ENCODE measurements at regions not wholly inside any gene's neighbourhood (a gene's known extent, or its start where the extent isn't known, plus 50 kb on each side); places are given as distances from the start of the nearest gene placed in this dataset.

GRCh38 chr2:183214680-183215079, 90.4 kb downstream of the NUP35 start:
- Histone ChIP-seq H3K36me3 (ENCODE audit: control insufficient read depth, insufficient read depth, low read length) (no peaks in the 10 kb centered on the region), H3K4me3 (replicated peaks; ENCODE audit: low read depth, low read length) (no peak overlapping the region), H3K27me3 (replicated peaks; ENCODE audit: control insufficient read depth, insufficient read depth, low read length) (no peaks in the 10 kb centered on the region)
- no peak for TF ChIP-seq CTCF (IDR thresholded peaks at IDR 0.05; ENCODE audit: insufficient read depth, low read length, poor library complexity, severe bottlenecking)
- no peak for DNase-seq (ENCODE audit: extremely low read depth, insufficient read length)

GRCh38 chr2:183215917-183216316, 91.7 kb downstream of the NUP35 start:
- no peaks in the 10 kb centered on the region for H3K36me3 ChIP-seq (ENCODE audit: control insufficient read depth, insufficient read depth, low read length)
- DNase-seq (ENCODE audit: extremely low read depth, insufficient read length) = no peak
- no peaks in the 10 kb centered on the region for H3K27me3 ChIP-seq (replicated peaks; ENCODE audit: control insufficient read depth, insufficient read depth, low read length)
- H3K4me3 ChIP-seq (replicated peaks; ENCODE audit: low read depth, low read length) = no peak overlapping the region
- no peak for TF ChIP-seq CTCF (IDR thresholded peaks at IDR 0.05; ENCODE audit: insufficient read depth, low read length, poor library complexity, severe bottlenecking)

- Histone ChIP-seq H3K27me3 (replicated peaks; ENCODE audit: control insufficient read depth, insufficient read depth, low read length) (no peaks in the 10 kb centered on the region), H3K36me3 (ENCODE audit: control insufficient read depth, insufficient read depth, low read length) (no peaks in the 10 kb centered on the region), H3K4me3 (replicated peaks; ENCODE audit: low read depth, low read length) (no peak overlapping the region)
- TF ChIP-seq CTCF (IDR thresholded peaks at IDR 0.05; ENCODE audit: insufficient read depth, low read length, poor library complexity, severe bottlenecking) = no peak
- no peak for DNase-seq (ENCODE audit: extremely low read depth, insufficient read length)
These were observed 95.6 kb downstream of the NUP35 start for GRCh38 chr2:183219888-183220287.

GRCh38 chr2:183222751-183223150, 98.5 kb downstream of the NUP35 start:
- no peaks in the 10 kb centered on the region for H3K36me3 ChIP-seq (ENCODE audit: control insufficient read depth, insufficient read depth, low read length)
- H3K4me3 ChIP-seq (replicated peaks; ENCODE audit: low read depth, low read length) = no peak overlapping the region
- DNase-seq (ENCODE audit: extremely low read depth, insufficient read length) = no peak
- TF ChIP-seq CTCF (IDR thresholded peaks at IDR 0.05; ENCODE audit: insufficient read depth, low read length, poor library complexity, severe bottlenecking) = no peak
- no peaks in the 10 kb centered on the region for H3K27me3 ChIP-seq (replicated peaks; ENCODE audit: control insufficient read depth, insufficient read depth, low read length)

- Histone ChIP-seq H3K4me3 (replicated peaks; ENCODE audit: low read depth, low read length) (no peak overlapping the region), H3K36me3 (ENCODE audit: control insufficient read depth, insufficient read depth, low read length) (no peaks in the 10 kb centered on the region), H3K27me3 (replicated peaks; ENCODE audit: control insufficient read depth, insufficient read depth, low read length) (no peaks in the 10 kb centered on the region)
- no peak for DNase-seq (ENCODE audit: extremely low read depth, insufficient read length)
- TF ChIP-seq CTCF (IDR thresholded peaks at IDR 0.05; ENCODE audit: insufficient read depth, low read length, poor library complexity, severe bottlenecking) = no peak
These were observed 100.7 kb downstream of the NUP35 start for GRCh38 chr2:183224948-183225347.

GRCh38 chr2:183227176-183227575, 102.9 kb downstream of the NUP35 start:
- no peak for TF ChIP-seq CTCF (IDR thresholded peaks at IDR 0.05; ENCODE audit: insufficient read depth, low read length, poor library complexity, severe bottlenecking)
- no peak for DNase-seq (ENCODE audit: extremely low read depth, insufficient read length)
- Histone ChIP-seq H3K27me3 (replicated peaks; ENCODE audit: control insufficient read depth, insufficient read depth, low read length) (no peaks in the 10 kb centered on the region), H3K4me3 (replicated peaks; ENCODE audit: low read depth, low read length) (no peak overlapping the region), H3K36me3 (ENCODE audit: control insufficient read depth, insufficient read depth, low read length) (no peaks in the 10 kb centered on the region)

Data from GM06990 (cell line).